Mucosa of descending colon (tissue), 3 donors: ENCODE measurements at regions not wholly inside any gene's neighbourhood (a gene's known extent, or its start where the extent isn't known, plus 50 kb on each side); places are given as distances from the start of the nearest gene placed in this dataset.

Experiments used
- ATAC-seq: fragments of 200-7000 bp; cut with Tn5 transposase; one replicate; pipeline ENCODE4 v1.9.1; 2020; ENCODE audit warnings: mild to moderate bottlenecking, moderate library complexity
- DNase-seq, 3 donors: peaks; one replicate each; pipeline ENCODE4 v3.0.0-alpha.2; 2020
- H3K36me3 ChIP-seq: fragments of 200-600 bp; one replicate; pipeline ENCODE4 v1.8.0; 2021; ENCODE audit warnings: low read depth, mild to moderate bottlenecking
- H3K4me1 ChIP-seq: fragments of 200-600 bp; one replicate; pipeline ENCODE4 v1.8.0; 2021; ENCODE audit warnings: low read depth, mild to moderate bottlenecking
- H3K4me3 ChIP-seq: fragments of 200-600 bp; one replicate; pipeline ENCODE4 v1.8.0; 2021; ENCODE audit warnings: mild to moderate bottlenecking
- H3K9me3 ChIP-seq: fragments of 200-600 bp; one replicate; pipeline ENCODE4 v1.8.0; 2021; ENCODE audit warnings: mild to moderate bottlenecking
- intact Hi-C, 2 donors: fragments of 100-400 bp; cut with DNase I in 1 of 2; cut with micrococcal nuclease in 1 of 2; formaldehyde crosslinking; loops; one replicate each; pipeline versions ENCODE4 v1.11.0 to v1.11.1; 2022; cut with DNase I, micrococcal nuclease
- TF ChIP-seq, protein P1 (sequence below): fragments of 200-600 bp; IDR thresholded peaks from one replicate; pipeline ENCODE4 v1.8.0; 2022; ENCODE audit warnings: antibody characterized with exemption, mild to moderate bottlenecking
- donor health status: DM: no; HTN: no; CAD: no; lungs with moderate emphysema.
- donor health status: DM: no; HTN: no; CAD: no.
- donor health status: DM: no; HTN: yes; CAD: no.

DNA sequence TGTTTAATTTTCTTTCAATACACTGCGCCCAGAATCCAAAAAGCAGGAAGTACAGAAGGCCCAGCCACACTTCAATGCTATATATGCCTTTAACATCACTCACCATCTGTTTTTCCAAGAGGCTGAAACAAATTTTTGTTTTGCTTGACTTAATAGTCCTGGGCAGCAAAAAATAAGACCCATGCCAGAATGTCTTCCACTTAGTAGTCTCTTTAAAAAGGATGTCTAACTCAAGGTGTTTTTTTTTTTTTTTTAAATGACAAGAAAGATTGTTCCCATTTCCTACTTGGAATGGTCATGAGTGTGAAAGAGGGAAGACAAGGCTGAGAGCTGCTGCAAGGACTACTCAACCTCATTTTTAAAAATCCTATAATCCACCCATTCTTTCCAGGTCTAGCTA lies 590.3 kb upstream of the SGO1 start:
- DNase-seq = no peak
- ATAC-seq = no peak
- Histone ChIP-seq H3K9me3 (peaks cover 35% of the 10 kb centered on the region), H3K36me3 (no peaks in the 10 kb centered on the region), H3K4me1 (no peaks in the 10 kb centered on the region), H3K4me3 (no peak overlapping the region)
- intact Hi-C loops = no loop called here
- TF ChIP-seq, protein P1, sequence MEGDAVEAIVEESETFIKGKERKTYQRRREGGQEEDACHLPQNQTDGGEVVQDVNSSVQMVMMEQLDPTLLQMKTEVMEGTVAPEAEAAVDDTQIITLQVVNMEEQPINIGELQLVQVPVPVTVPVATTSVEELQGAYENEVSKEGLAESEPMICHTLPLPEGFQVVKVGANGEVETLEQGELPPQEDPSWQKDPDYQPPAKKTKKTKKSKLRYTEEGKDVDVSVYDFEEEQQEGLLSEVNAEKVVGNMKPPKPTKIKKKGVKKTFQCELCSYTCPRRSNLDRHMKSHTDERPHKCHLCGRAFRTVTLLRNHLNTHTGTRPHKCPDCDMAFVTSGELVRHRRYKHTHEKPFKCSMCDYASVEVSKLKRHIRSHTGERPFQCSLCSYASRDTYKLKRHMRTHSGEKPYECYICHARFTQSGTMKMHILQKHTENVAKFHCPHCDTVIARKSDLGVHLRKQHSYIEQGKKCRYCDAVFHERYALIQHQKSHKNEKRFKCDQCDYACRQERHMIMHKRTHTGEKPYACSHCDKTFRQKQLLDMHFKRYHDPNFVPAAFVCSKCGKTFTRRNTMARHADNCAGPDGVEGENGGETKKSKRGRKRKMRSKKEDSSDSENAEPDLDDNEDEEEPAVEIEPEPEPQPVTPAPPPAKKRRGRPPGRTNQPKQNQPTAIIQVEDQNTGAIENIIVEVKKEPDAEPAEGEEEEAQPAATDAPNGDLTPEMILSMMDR = no peak

DNA sequence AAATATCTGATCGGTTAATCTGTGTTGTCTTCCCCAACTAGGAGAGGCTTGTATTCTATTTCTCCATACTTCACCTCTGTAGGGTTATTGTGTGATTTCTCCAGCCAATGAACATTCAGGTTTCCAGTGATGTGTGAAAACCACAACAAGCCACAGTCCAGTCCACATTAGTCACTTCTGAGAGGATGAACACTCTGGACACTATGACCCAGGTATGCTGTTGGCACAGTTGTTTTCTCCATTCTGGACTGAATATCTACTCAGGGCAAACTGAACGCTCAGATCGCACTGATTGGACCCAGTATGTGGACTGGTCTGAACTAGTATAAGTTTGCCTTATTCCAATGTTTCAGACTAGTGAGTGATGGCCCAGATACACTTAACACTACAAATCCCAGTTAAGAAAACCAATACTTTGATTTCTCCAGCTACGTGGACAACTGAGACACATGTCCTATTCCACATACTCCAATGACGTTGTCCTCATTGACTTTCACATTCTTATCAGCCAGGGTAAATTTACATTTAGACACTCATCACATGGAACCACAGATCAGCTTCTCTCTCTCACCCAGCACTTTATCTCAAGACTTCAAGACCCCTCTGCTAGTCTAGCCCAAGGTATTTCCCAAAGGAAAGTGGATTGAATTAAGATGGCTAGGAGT lies 587.4 kb upstream of the SGO1 start:
- ATAC-seq = no peak
- intact Hi-C loops = no loop called here

DNA sequence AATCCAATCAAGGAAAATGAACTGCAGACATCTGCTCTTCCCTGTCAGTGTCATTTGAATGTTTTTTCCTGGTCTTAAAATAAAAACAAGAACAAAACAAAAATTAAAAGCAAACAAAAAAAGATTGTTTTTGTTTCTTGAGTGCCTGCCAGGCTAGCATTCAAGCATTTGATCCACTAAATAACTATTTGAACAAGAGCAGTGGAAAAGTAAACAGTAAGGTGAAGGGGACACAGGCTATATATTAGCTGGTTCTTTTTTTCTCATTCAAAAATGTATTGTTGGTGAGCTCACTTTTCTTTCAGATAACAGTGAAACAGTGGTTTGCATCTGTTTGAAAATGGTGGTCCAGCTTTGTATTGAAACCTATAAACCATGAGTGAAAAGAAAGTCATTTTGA lies 586.9 kb upstream of the SGO1 start:
- Histone ChIP-seq H3K36me3 (no peaks in the 10 kb centered on the region), H3K4me3 (no peak overlapping the region), H3K4me1 (no peaks in the 10 kb centered on the region), H3K9me3 (peaks cover 31% of the 10 kb centered on the region)
- intact Hi-C loops = no loop called here
- DNase-seq (no peak), ATAC-seq (no peak)
- TF ChIP-seq, protein P1 = no peak

More for the DNA sequence above, 587.4 kb upstream of the SGO1 start:
- Histone ChIP-seq H3K4me1 (no peaks in the 10 kb centered on the region), H3K36me3 (no peaks in the 10 kb centered on the region), H3K4me3 (no peak overlapping the region), H3K9me3 (peaks cover 31% of the 10 kb centered on the region)
- no peak for DNase-seq
- TF ChIP-seq, protein P1 = no peak

DNA sequence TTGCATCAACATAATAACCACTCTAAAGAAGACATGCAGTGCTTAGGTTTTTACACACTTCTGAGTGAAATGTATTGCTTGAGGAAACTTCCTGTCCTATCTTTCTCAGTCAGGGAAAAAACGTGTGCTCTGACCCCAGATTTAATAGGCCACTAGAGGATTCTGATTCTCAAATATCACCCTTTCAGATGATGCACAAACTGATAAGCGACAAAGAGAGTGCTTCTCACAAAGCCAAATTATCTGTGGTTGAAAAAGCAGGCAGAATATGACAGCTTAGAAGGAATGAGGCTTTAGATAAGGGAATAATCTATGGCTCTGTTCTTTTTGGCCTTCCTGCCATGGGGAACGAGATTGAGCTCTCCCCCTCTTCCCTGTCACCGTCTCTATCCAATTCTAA lies 583.4 kb upstream of the SGO1 start:
- intact Hi-C loops = no loop called here
- TF ChIP-seq, protein P1 = no peak
- H3K36me3 ChIP-seq = no peaks in the 10 kb centered on the region
- H3K9me3 ChIP-seq = peaks cover 34% of the 10 kb centered on the region
- no peak overlapping the region for H3K4me3 ChIP-seq
- ATAC-seq (no peak), DNase-seq (no peak)
- no peaks in the 10 kb centered on the region for H3K4me1 ChIP-seq

DNA sequence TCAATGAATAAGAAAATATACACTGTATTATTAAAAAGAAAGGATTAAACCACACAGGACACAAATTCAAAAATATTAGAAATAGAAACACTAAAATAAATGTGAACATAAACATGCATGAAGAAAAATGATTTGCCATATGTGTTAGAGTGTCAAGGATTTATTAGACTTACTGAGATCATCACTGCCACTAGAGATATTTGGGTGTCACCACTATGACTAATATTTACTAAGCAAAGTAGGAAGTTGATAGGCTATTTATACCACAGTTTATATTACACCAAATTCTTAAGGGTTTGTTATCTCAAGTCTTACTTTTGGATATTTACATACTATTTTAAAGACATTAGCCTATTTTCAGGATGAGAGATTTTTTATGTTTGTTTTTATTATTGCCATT lies 575.0 kb upstream of the SGO1 start:
- Histone ChIP-seq H3K4me3 (no peak overlapping the region), H3K9me3 (peaks cover 27% of the 10 kb centered on the region), H3K4me1 (no peaks in the 10 kb centered on the region), H3K36me3 (no peaks in the 10 kb centered on the region)
- DNase-seq = no peak
- TF ChIP-seq, protein P1 = no peak
- ATAC-seq = no peak
- intact Hi-C loops = no loop called here

DNA sequence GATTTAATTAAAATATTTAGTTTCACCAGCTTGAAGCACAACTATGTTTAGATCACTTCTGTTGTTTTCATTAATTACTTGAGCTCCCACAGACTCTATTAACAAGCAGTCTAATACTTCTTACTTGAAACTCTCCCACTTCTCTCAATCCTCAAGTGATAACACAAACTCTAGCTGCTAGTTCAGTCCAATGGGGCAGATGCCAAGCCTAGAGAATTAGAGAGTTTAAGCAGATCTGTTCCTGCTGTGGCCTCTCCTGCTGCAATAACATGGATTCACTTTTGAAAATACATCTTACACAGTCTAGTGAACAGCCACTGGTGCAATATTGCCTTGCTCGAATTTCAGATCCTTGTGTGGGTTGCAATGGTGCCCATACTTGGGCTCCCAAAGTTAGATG lies 566.4 kb upstream of the SGO1 start:
- Histone ChIP-seq H3K4me1 (no peaks in the 10 kb centered on the region), H3K9me3 (peaks cover 42% of the 10 kb centered on the region), H3K4me3 (no peak overlapping the region), H3K36me3 (no peaks in the 10 kb centered on the region)
- TF ChIP-seq, protein P1 = no peak
- intact Hi-C loops = no loop called here
- ATAC-seq (no peak), DNase-seq (no peak)
